ENCODE measurements at regions not wholly inside any gene's neighbourhood (a gene's known extent, or its start where the extent isn't known, plus 50 kb on each side); places are given as distances from the start of the nearest gene placed in this dataset.

- TF ChIP-seq ZBTB43 (CRISPR knock-in tag; IDR thresholded peaks at IDR 0.05) (no peak), FOXK1 (CRISPR knock-in tag; IDR thresholded peaks at IDR 0.05) (no peak), ATF1 (CRISPR knock-in tag; IDR thresholded peaks at IDR 0.05) (no peak), GABPB1 (CRISPR knock-in tag; IDR thresholded peaks at IDR 0.05) (no peak), ZMAT4 (CRISPR knock-in tag; IDR thresholded peaks at IDR 0.05) (no peak), ZSCAN18 (CRISPR knock-in tag; IDR thresholded peaks at IDR 0.05) (no peak), CBFB (CRISPR knock-in tag; IDR thresholded peaks at IDR 0.05; ENCODE audit: low read depth) (no peak), ZNF263 (CRISPR knock-in tag; IDR thresholded peaks at IDR 0.05; ENCODE audit: low read depth) (no peak), ZNF532 (CRISPR knock-in tag; IDR thresholded peaks at IDR 0.05; ENCODE audit: borderline replicate concordance) (no peak), CTCF (IDR thresholded peaks at IDR 0.05) (no peak), ATF6 (CRISPR knock-in tag; IDR thresholded peaks at IDR 0.05) (no peak)
These were observed 457.0 kb downstream of the METTL4 start (continued) for GRCh38 chr18:2114289-2114688.

GRCh38 chr18:2114765-2115164, 456.5 kb downstream of the METTL4 start:
- Mint-ChIP-seq H3K36me3 (no peaks in the 10 kb centered on the region; the same call in 1 of the 2 replicates), H3K27me3 (ENCODE audit: low read depth) (no peaks in the 10 kb centered on the region), H3K9me3 (peaks cover 31% of the 10 kb centered on the region), H3K4me1 (peaks cover 7% of the 10 kb centered on the region), H3K4me3 (no peak overlapping the region), H3K27ac (no peak overlapping the region)
- no peak for ATAC-seq
- ChIA-PET POLR2A (no interaction called here), CTCF (interaction anchor here (3.0 kb wide), 1 partner anchor 10 kb away, joined by 14 read pairs; no protein-coding TSS in a partner anchor)
- no peak for TF ChIP-seq ZNF671 (CRISPR knock-in tag; IDR thresholded peaks at IDR 0.05)
- TF ChIP-seq CREB1 (CRISPR knock-in tag; IDR thresholded peaks at IDR 0.05), result no peak
- TF ChIP-seq IRF1 (CRISPR knock-in tag; IDR thresholded peaks at IDR 0.05), result no peak
- DNase-seq (ENCODE audit: low spot score), result no peak

Data from WTC11 (cell line).